GM18519 (cell line): ENCODE measurements at regions not wholly inside any gene's neighbourhood (a gene's known extent, or its start where the extent isn't known, plus 50 kb on each side); places are given as distances from the start of the nearest gene placed in this dataset.
"Not testable (repeated sequence)": the region's sequence is repeated elsewhere in the genome, so short reads cannot be mapped to it uniquely, and the experiment has no call there.

Experiments used
- ATAC-seq: cut with Tn5 transposase; IDR thresholded peaks from one replicate; pipeline ENCODE4 v1.9.1; 2021; ENCODE audit warnings: mild to moderate bottlenecking, moderate library complexity; ENCODE audit not compliant: unreplicated experiment, low FRiP score

DNA sequence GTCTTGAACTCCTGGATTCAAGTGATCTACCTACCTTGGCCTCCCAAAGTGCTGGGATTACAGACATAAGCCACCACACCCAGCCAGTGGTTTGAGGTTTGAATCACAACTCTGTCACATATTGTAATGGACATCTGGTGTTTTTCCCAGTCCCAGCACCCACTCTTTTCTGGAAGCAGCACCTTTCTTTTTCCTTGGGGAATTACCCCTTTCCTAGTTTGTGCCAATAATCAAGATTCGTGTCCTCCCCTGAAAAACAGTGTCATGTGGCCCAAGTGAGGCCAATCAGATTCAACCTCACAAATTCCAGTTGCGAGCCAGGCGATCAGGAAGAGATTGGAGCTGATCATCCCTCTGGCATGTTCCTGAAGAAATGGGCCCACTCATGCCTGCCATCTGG is 71.7 kb upstream of the SGK1 start:
- ATAC-seq = no peak

DNA sequence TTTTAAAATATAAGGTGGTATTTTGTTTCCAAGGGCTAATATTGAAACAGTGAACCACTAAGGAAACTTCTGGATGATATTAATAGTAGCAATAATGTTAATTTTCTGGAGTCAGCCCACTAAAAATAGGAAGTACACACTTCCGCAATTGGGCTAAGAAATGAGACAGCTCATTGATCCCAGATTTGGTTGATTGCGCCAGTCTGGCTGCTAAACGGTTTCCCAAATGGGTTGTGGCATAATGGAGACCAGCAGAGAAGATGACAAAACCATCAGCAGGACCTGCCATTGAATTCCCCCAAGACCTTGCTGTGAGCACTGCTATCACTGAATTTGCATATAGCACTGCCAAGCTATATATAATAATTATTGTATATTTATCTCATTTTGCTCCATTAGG is 71.2 kb upstream of the SGK1 start:
- no peak for ATAC-seq

DNA sequence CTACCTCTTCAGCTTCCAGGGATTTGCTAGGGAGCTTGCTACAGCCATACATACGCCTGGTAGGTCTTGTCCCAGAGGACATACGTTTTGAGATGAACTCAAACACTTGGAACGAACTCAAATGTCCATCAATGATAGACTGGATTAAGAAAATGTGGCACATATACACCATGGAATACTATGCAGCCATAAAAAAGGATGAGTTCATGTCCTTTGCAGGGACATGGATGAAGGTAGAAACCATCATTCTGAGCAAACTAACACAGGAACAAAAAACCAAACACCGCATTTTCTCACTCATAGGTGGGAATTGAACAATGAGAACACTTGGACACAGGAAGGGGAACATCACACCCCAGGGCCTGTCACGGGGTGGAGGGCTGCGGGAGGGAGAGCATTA is 68.6 kb upstream of the SGK1 start:
- not testable (repeated sequence) for ATAC-seq

DNA sequence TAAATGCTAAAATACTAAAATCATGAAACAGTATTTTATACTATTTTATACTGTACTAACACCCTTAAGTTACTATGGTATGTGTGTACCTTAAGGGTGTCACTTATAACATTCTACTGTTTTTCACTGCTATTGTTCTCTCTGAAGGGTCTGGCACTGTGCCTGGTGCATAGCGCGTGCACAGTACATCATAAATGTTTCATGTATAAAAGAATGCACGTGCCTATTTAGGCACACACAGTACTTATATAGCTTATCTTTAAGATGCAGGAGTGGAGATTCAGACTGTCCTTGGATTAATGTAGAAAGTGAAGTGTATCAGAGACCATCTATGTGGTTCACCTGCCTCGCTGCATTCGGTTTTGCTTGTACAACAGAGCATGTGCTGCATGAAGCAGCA is 64.0 kb upstream of the SGK1 start:
- ATAC-seq = no peak

DNA sequence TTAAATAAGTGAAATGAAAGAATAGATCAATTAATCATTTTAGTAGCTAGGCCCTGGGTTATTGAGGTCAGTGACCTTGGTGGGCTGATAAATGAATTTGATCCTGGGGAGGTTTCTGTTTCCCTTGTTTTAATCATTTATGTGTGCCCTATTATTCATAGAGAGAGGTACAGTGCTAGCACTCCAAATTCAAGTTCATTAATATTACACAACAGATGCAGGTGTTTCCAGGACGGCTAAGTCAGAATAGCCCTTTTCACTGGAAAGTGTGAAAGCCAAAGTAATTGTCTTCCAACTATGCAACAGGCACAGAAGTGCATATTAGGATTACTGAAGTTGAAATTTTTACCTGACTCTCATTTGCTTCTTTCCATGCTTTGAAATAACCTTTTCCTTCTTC is 61.7 kb upstream of the SGK1 start:
- no peak for ATAC-seq

DNA sequence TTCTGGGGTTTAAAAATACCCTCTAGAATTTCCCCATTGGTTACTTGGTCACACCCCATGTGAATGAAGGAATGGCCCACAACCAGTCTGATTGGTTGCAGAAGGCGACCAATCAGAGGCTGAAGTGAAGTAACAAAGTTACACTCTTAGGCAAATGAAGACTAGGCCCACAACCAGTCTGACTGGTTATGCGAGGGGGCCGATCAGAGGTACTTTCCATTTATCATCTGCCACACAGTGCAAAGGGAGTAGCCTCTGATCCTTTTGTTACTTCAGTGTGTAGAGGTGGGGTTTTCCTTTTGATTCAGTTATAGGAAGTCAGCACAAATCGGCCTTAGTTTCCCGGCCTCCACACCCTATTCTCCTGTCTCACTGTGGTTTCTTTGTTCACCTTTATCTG is 61.2 kb upstream of the SGK1 start:
- peak; percentile 88 for ATAC-seq

DNA sequence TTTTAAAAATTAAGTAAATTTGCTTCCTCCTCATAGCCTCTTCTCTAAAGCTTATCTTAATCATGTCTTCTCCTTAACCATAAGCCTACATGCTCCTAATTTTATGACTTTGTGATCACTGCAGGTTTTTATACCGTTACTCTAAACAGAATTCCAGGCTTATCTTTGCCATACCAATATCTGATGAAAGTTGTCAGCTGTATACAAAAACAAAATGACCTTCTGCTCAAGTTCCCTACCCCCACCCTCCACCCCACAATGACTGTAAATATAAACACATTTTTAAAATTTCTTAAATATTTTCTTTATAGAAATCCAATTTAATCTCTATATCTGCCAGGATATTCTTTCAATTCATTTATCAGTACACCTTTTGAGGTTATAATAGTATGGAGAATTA is 60.5 kb upstream of the SGK1 start:
- ATAC-seq = no peak

DNA sequence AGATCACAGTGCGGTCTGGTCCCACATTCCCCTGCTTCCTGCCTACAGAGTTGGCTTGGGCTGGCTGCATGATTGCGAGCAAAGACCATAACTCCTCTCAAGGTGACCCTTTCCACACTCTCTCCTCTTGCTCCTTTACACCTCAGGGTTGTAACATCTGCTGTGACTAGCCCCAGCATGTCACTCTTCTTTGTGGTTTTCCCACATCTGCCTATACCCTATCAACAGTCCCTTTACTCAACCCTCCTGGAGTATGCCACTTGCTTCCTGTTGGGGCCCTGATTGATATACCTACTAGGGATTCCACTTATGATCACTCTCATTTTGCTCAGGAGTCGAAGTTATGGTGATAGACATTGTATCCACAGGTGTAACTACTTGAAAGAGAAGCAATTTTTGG is 58.9 kb upstream of the SGK1 start:
- no peak for ATAC-seq

DNA sequence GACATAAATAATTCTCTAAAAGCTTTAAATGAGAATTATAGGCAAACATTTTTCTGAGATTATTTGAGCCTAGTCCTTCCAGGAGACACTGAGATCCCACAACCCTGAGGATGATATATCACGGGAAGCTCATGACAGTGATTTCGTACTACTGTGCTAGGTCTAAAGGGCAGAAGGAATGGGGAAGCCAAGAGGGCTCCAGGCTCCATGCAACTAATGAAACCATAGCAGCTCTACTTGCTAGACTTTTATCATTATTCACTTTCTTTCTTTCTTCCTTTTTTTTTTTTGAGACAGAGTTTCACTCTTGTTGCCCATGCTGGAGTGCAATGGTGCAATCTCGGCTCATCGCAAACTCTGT is 57.3 kb upstream of the SGK1 start:
- ATAC-seq = no peak

DNA sequence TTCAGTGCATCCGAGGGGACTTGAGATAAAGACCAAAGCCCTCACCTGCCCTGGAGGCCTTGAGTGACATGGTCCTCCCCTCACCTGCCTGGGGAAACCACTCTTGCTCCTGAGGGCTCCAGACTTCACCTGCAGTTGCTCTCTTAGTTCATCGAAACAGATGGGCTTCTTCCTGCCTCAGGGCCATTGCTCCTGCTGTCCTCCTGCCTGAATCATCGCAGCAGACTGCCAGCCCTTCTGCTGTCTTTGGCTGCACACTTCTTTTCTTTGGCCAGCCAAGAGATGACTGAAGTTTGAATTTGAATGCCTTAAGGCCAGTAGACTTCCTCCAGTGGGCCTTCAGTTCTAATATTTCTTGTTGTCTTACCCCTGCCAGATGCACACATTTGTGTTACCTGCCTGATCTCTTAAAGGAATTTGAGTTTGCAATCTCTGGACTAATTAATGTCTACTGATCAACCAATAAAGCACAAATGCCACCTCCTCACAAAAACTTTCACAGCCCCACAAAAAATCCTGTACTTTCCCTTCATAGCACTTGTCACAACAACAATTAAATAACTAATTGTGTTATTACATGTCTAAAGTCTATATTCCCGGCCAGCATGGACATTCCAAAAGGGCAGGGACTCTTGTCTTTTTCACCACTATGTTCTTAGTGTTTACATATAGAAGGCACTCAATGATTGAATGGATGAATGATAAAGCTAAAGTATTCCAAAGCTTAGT is 56.7 kb upstream of the SGK1 start:
- ATAC-seq = no peak

DNA sequence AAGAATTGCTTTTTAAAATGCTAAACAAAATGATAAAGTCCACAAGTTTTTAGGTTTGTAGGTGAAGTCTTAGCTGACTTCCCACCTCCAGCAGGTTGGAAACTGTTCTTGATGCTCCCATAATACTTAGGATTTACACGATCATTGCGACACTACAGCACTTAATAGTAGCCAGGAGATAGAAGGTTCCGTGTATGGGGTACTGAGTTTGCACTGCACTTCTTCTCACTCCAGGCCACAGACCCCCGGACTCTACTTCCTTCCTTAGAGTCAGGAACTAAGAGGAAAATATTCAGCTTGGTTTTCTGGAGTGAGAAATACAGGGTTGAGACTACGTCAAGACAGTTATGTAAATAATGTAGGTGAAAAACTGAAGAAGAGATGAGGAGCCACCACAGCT is 56.1 kb upstream of the SGK1 start:
- no peak for ATAC-seq

DNA sequence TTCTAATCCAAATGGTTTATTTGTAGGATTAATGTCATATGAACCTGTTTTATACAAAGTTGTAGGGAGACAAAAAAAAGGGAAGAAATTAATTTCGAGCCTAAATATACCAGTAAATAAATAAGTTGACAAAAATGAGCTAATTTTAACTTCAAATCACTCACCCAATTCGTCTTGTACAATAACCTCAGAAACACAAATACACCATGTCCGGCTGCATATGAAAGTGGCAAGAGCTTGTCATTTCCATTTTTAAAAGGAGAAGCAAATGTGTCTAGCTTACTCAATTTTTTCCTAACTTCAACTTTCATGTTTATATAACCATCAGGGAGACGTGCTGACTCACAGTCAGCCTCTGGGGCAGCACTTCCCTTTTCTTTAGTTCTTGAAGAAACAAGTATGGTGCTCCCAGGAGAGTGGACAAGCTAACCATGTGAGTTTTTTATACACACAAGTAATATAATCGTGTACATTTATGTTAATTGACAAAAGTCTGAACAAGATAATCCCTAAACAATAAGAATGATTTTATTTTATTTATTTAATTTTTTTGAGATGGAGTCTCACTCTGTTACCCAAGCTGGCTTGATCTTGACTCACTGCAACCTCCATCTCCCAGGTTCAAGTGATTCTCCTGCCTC is 55.5 kb upstream of the SGK1 start:
- ATAC-seq = peak; percentile 86

DNA sequence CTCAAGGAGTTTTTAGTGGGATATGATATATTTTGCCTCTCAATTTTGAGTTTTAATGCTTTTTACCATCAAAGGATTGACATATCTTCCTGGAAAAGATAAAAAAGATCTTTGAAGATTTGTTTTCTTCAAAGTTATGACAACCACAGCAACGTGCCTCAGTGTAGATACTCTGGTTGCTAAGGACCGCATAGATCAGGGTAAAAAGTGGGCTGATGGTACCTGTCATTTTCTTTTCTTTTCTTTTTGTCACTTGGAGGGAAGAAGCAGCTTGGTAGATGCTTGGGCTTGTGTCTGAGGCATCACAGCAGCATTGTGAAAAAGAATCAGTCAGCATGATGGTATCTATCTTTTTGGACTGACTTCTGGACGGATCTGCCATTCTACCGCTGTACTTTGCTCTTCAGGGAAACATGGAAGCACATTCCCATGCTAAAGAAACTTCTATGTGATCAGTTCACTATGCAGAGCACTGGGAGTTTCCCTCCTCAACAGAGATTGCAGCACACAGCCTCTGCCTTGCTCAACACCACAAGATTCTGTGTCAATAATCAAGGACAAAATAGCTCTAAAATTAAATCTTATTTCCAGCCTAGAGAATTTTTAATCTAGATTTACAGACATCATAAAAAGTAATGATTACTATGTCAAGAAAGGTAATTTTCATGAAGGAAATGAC is 54.8 kb upstream of the SGK1 start:
- no peak for ATAC-seq

DNA sequence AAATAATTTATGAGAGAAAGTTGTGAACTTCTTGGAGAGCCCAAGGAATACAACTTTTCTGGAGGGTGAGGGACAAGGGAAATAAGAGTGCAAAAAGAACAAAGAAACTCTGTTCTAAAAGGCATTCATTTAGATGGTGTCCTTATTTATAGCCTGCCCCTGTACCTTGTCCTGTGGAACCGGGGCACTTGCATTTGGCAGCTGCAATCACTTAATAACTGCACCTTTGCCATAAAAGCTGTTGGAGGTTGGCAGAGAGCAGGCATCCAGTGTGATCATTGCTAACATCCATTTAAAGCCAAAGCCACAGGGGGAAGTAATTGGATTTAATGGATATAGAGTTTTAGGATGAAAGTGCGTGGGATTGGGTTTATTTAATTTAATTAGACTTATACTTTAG is 50.8 kb upstream of the SGK1 start:
- ATAC-seq = no peak
